Glutamatergic neuron (in vitro differentiated cells): ENCODE measurements at regions not wholly inside any gene's neighbourhood (a gene's known extent, or its start where the extent isn't known, plus 50 kb on each side); places are given as distances from the start of the nearest gene placed in this dataset.

Source experiments
- DNase-seq: peaks from one replicate; pipeline ENCODE4 v3.0.0; 2022
- H3K27ac Mint-ChIP-seq: one replicate; pipeline ENCODE4 v1.8.0; 2020; ENCODE audit warnings: mild to moderate bottlenecking, mixed read lengths, inconsistent platforms; ENCODE audit not compliant: unreplicated experiment
- H3K27me3 Mint-ChIP-seq: one replicate; pipeline ENCODE4 v1.8.0; 2020; ENCODE audit warnings: mild to moderate bottlenecking, moderate library complexity, mixed read lengths, inconsistent platforms; ENCODE audit not compliant: unreplicated experiment
- H3K36me3 Mint-ChIP-seq: one replicate; pipeline ENCODE4 v1.8.0; 2020; ENCODE audit warnings: mild to moderate bottlenecking, mixed read lengths, inconsistent platforms; ENCODE audit not compliant: unreplicated experiment
- H3K4me1 Mint-ChIP-seq: one replicate; pipeline ENCODE4 v1.8.0; 2020; ENCODE audit warnings: mild to moderate bottlenecking, low read depth, mixed read lengths, inconsistent platforms; ENCODE audit not compliant: unreplicated experiment
- H3K4me3 Mint-ChIP-seq: one replicate; pipeline ENCODE4 v1.8.0; 2020; ENCODE audit warnings: mild to moderate bottlenecking, mixed read lengths, inconsistent platforms; ENCODE audit not compliant: unreplicated experiment
- H3K9me3 Mint-ChIP-seq: one replicate; pipeline ENCODE4 v1.8.0; 2020; ENCODE audit warnings: mild to moderate bottlenecking, moderate library complexity, mixed read lengths, inconsistent platforms; ENCODE audit not compliant: unreplicated experiment
- TF ChIP-seq, protein P1 (sequence below): fragments of 200-600 bp; sonication (generic); IDR thresholded peaks from one replicate; pipeline ENCODE4 v1.5.0; 2021; ENCODE audit not compliant: partially characterized antibody, unreplicated experiment

DNA sequence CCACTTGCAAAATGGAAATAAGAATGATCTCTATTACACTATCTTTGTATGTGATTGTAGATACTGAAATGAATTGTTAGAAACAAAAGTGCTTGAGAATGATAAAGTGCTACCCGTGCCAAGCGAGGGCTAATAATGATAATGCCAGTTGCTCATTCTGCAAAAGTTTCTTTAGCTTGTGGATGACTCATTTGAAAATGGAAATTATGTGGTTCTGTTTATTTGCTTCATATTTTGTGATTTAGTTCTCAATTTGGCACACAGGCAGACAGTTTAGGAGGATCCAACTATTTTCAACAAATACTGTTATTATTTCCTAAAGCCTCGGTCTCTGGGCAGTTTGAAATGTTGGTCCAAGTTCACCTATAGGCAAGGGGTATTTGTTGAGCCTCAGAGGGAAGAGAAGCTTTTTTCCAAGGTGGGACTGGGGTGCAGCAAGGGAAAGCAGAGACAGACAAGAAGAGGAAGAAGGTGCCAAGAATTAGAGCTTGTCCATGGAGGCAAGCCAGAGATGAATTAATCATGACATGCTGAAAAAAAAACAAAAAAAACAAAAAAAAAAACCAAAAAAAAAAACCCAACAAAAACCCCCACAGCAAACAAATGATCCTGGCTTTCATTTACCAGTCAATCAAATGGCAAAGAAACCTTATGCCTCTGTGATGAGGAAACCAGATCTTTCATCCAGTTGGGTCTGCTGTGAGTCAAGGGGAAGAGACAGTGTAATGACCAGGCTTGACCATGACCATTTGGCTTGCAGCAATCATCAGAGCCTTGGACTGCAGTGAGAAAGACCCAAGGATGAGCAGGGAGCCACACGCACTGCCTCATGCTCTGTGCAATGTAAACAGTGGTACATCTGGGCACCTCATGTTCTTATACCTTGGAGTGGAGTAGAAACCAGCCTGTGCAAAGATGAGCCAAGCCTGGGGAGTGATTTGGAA is 285.0 kb upstream of the HABP2 start:
- TF ChIP-seq, protein P1, sequence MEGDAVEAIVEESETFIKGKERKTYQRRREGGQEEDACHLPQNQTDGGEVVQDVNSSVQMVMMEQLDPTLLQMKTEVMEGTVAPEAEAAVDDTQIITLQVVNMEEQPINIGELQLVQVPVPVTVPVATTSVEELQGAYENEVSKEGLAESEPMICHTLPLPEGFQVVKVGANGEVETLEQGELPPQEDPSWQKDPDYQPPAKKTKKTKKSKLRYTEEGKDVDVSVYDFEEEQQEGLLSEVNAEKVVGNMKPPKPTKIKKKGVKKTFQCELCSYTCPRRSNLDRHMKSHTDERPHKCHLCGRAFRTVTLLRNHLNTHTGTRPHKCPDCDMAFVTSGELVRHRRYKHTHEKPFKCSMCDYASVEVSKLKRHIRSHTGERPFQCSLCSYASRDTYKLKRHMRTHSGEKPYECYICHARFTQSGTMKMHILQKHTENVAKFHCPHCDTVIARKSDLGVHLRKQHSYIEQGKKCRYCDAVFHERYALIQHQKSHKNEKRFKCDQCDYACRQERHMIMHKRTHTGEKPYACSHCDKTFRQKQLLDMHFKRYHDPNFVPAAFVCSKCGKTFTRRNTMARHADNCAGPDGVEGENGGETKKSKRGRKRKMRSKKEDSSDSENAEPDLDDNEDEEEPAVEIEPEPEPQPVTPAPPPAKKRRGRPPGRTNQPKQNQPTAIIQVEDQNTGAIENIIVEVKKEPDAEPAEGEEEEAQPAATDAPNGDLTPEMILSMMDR, result no peak
- DNase-seq, result no peak
- peaks cover 6% of the 10 kb centered on the region for H3K4me1 Mint-ChIP-seq

DNA sequence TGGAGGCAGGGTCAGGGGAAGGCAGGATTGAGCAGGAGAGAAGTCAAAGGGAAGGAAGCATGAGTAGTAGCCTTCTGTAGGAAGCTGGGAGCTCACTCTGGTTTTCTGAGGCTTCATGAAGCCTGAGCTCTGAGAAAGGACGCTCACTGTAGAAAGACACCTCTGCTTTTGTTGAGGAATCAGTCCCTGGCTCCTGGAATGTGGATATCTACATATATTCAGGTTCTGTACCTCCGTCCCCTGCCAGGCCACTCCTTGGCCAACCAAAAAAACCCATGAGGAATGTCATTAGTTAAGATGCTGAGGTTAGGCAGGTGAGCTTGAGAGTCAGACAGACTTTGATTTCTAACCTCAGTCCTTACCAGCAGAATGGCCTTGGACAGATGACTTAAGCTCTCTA is 283.5 kb upstream of the HABP2 start:
- no peak overlapping the region for H3K4me3 Mint-ChIP-seq
- TF ChIP-seq, protein P1, result no peak
- no peaks in the 10 kb centered on the region for H3K36me3 Mint-ChIP-seq
- H3K27me3 Mint-ChIP-seq, result peaks cover 6% of the 10 kb centered on the region
- no peak overlapping the region for H3K27ac Mint-ChIP-seq
- peaks cover 5% of the 10 kb centered on the region for H3K9me3 Mint-ChIP-seq
- H3K4me1 Mint-ChIP-seq, result peaks cover 15% of the 10 kb centered on the region
- DNase-seq, result no peak

More for the DNA sequence above, 285.0 kb upstream of the HABP2 start:
- no peak overlapping the region for H3K27ac Mint-ChIP-seq
- peaks cover 4% of the 10 kb centered on the region for H3K36me3 Mint-ChIP-seq
- H3K9me3 Mint-ChIP-seq, result peaks cover 1% of the 10 kb centered on the region
- H3K4me3 Mint-ChIP-seq, result no peak overlapping the region
- peaks cover 4% of the 10 kb centered on the region for H3K27me3 Mint-ChIP-seq

DNA sequence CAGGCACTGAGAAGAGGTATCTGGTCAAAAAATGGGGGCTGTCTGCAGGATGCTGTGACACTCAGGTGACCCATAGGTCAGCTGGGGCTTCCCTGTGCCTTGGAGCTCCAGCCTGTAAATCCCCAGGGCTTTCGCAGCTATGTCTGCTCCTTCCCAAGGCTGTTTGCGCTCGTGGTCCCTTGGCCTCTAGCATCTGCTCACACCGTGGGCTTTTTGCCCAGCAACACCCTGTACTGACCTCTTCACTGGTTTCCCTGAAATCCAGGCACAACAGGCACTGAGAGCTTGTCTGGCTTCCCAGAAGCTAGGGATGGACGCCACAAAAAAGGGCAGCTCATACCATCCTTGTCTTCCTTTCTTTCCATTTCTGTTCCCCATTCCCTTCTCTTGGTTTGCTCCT is 280.3 kb upstream of the HABP2 start:
- Mint-ChIP-seq H3K4me3 (no peak overlapping the region), H3K36me3 (peaks cover 9% of the 10 kb centered on the region), H3K4me1 (peaks cover 18% of the 10 kb centered on the region), H3K9me3 (peaks cover 7% of the 10 kb centered on the region), H3K27ac (no peak overlapping the region), H3K27me3 (peaks cover 9% of the 10 kb centered on the region)
- TF ChIP-seq, protein P1, result no peak
- DNase-seq, result no peak

DNA sequence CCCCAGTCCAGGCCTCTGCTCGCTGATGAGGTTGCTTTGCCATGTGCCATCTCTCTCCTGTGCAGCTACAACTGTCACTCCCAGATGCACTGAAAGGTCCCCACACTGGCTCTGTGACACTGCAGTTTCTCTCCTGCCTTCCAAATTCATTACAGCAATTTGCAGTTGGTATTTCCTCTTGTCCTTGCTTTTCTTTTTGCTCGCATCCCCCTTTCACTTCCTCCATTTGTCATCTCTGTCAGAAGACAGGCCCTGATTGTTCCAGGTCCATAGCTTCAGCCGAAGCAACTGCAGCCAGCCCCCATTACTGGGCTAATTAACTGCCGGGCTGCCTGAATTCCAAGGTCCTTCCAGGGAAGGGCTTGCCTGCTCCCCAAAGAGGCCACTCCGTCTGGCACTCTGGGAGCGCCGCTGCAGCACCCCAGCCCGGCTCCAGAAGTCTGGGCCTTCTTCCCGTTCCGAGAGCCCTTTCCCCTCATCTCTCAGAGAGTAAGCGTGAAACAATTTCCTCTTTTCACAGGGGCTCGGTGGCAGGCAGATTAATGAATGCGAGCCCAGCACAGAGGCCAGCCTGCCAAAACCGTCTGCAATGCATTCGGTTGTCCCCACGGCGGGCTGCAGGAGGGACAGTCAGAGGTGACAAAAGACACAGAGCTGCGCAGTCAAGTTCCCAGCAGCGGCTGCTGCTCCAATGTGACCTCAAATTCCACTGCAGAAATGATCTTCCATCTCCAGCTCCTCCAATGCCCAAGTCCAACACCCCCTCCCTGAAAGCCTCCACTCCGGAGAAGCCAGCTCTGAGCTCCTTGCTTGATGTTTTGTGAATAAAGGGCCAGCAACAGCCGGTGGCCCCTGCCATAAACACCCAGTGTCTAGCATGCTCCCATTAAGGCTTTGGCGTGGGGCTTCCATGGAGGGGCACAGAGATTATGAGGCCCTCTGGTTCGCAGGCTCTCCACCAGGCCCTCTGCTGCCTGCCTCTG is 279.4 kb upstream of the HABP2 start:
- Mint-ChIP-seq H3K9me3 (peaks cover 7% of the 10 kb centered on the region), H3K27ac (peak overlapping the region; percentile 48), H3K4me3 (peak overlapping the region; percentile 53), H3K36me3 (peaks cover 9% of the 10 kb centered on the region), H3K4me1 (peaks cover 18% of the 10 kb centered on the region), H3K27me3 (peaks cover 9% of the 10 kb centered on the region)
- peak; percentile 26 for DNase-seq
- TF ChIP-seq, protein P1, result no peak
